ENCODE measurements at regions not wholly inside any gene's neighbourhood (a gene's known extent, or its start where the extent isn't known, plus 50 kb on each side); places are given as distances from the start of the nearest gene placed in this dataset.

DNA sequence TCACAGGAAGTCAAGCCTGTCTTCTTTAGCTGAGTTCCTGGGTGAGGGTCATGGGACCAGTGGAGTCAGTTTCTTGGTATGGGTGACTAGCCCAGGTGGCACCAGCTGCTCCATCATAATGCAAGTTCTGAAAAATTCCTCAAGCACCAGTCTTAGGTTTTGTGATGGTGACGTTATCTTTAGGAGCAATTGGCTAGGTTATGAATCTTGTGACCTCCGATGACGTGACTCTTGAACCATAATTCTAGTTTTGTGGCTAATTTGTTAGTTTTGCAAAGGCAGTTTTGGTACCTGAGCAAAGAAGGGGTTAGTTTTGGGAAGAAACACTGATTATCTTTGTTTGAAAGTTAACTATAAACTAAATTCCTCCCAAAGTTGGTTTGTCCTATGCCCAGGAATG lies 608.4 kb downstream of the VGLL3 start:
- TF ChIP-seq CTCF (conservative IDR thresholded peaks at IDR 0.05) (no peak), ZFX (IDR thresholded peaks at IDR 0.05) (no peak)
